HG03039 (cell line): ENCODE measurements at regions not wholly inside any gene's neighbourhood (a gene's known extent, or its start where the extent isn't known, plus 50 kb on each side); places are given as distances from the start of the nearest gene placed in this dataset.
"Not testable (repeated sequence)": the region's sequence is repeated elsewhere in the genome, so short reads cannot be mapped to it uniquely, and the experiment has no call there.

Source experiments
- ATAC-seq: cut with Tn5 transposase; IDR thresholded peaks from one replicate; pipeline ENCODE4 v1.9.1; 2021; ENCODE audit warnings: mild to moderate bottlenecking, moderate library complexity; ENCODE audit not compliant: unreplicated experiment

GRCh38 chr10:10014846-10015245 is 1002.8 kb upstream of the CELF2 start:
- no peak for ATAC-seq

GRCh38 chr10:10017716-10018115 is 1000.0 kb upstream of the CELF2 start:
- no peak for ATAC-seq

GRCh38 chr10:10020945-10021344 is 996.7 kb upstream of the CELF2 start:
- no peak for ATAC-seq

GRCh38 chr10:10032991-10033390 is 984.7 kb upstream of the CELF2 start:
- ATAC-seq = no peak

DNA sequence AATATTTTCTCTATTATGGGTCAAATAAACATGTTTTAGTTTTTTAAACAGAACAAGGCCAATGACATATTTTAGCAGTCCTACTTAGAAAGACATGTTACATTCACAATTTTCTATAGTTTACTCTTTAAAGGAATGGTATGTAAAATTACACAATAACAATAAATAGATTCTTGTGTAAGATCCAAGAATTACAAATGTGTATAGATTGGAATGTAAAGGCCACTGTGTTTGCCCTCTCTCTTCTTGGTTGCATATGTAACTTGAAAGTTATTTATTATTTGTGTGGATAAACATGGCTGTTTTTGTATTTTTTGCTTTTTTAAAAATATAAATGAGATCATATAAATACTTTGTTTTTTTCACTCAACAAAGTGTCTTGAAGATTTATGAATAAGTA is 979.3 kb upstream of the CELF2 start:
- no peak for ATAC-seq

DNA sequence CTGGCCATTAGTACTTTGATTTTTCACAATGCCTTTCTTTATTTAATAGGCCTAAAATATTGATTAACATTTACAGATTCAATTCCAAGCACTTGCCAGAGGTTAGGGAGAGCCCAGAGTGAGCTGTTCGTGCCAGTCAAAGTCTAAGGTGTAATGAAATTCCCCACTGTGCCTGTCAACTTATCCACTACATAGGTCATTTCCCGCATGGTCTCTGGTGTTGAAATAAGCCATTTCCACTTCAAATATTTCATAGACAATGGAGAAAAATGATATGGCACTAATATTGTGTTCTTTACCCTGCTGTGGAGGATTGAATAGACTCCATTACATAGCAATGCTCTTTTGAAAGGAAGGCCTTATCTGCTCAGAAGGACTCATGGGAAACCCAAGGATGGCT is 978.1 kb upstream of the CELF2 start:
- no peak for ATAC-seq

DNA sequence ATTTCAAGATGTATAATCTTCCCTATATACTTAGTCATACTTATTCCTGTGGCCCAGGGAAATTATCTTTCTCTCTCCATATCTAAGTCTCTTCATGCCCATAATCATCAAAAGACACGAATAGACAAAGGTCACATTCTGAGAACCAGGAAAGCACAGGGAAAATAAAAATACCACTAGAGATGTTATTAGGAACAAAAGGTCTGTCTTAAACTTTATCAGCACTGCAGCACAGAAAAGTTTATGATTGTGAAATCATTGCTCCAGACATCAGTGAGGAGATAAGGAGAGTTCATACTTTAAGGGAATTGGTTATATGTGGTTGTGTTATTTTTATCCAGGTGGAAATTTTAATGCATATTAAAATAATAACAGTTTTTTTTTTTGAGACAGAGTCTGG is 974.6 kb upstream of the CELF2 start:
- ATAC-seq = no peak

GRCh38 chr10:10044922-10045764 is 972.5 kb upstream of the CELF2 start:
- ATAC-seq = no peak

GRCh38 chr10:10045765-10046028 is 972.0 kb upstream of the CELF2 start:
- no peak for ATAC-seq

GRCh38 chr10:10047426-10047825 is 970.2 kb upstream of the CELF2 start:
- ATAC-seq = no peak

DNA sequence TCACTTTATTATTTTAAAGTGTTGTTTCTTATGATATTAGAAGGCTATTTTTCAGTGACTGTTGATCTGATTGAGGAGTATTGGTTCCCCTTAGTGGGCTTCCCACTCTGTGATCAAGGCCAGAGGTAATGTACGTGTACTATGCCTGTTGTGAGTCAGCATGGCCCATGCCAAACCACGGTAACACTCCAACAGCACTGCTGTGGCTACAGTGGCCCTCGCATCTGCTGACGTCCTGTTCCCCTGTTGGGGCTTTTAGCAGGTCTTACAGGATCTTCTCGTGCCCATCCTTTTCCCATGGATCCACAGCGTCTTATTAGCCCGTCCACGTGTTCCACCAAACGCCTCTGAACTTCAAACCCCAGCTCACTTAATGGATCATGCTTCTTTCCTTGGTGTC is 964.6 kb upstream of the CELF2 start:
- no peak for ATAC-seq

DNA sequence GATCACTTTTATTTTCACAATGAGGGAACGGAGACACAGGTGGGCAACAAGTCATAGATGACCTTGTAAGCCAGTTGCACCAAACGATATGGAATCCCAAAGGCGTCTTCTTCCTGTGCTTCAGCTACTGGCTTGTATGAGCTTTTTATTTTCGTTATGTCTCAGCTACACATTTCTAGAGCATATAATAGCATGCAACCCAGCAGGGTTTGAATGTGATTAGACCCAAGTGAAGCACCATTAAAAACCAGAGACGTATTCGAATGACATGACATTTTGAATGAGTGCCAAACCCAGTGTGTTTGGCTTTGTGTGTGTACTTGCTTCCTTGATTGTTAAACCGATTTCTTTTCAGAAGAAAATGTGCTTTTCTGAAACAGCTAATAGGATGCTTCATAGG is 963.2 kb upstream of the CELF2 start:
- no peak for ATAC-seq

DNA sequence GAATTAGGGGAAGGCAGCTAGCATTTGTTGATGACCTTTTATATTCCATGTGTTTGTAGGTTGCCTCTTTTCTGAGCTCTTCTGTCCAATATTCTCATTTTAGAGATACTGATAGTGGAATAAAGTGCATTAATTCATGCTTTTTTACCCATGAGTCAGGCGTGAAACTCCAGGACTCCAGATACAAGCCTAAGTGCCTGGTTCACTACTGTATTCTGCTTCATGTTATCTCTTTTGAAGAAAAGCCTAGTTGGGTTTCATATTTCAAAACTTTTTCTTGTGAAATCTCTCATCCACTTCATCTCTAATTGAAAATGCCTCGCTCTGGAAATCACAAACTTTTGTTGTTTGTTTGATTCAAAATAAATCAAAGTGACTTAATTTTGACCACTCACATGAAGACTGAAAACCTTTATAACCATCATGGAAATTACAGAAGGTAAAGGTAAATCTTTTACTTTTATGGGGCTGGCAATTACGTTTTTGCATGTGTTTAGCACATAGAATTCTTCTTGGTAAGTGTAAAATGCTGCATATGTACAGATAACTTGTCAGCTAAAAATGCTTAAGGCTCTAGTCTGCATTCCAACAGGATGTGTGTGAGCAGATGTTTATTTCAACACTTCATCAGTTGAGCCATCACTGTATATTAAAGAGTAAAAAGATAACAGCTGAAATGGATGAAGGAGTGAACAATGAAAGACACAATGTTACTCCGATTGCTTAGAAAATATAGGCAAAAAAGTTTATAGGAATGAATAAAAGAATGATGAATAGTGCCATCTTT is 961.8 kb upstream of the CELF2 start:
- ATAC-seq = no peak

DNA sequence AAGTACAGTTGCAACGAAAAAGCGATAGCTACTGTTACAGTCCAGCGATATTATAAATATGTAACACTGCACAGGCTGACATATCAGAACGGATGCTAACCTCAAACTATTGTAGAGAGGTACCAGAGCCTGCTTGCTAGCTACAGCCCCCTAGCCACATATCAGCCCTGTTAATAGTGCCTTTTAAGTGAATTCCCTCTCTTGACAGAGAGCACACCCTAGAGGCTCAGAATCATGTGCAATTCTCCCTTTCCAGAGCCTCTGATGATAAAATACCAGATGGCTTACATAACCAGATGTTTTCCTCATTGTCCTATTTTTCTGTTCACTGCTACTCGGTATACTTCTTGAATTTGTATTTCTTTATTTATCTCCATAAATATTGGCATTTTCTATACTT is 960.7 kb upstream of the CELF2 start:
- ATAC-seq = no peak

DNA sequence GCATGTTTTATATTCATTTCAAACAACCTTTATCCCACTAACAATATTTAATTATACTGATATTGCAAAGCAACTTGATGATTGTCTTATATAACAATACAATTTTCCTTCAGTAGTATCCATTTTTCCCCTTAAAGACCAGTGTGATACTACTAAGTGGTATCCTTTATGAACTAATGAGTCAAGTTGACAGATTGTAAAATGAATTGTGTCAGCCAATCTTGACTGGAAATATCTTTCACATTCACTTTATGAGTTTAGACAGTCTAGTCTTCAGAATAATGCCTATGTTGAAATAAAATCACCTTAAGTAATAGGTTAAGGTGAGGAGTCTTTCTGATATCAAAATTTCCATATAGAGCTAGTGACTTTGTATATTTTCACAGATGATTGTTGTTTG is 950.0 kb upstream of the CELF2 start:
- no peak for ATAC-seq

DNA sequence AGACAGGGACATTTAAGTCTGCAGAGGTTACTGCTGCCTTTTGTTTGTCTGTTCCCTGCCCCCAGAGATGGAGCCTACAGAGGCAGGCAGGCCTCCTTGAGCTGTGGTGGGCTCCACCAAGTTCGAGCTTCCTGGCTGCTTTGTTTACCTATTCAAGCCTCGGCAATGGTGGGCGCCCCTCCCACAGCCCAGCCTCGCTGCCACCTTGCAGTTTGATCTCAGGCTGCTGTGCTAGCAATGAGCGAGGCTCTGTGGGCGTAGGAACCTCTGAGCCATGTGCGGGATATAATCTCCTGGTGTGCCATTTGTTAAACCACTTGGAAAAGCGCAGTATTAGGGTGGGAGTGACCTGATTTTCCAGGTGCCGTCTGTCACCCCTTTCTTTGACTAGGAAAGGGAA is 942.8 kb upstream of the CELF2 start:
- ATAC-seq = not testable (repeated sequence)

GRCh38 chr10:10078446-10078845 is 939.2 kb upstream of the CELF2 start:
- no peak for ATAC-seq

- no peak for ATAC-seq
Measured at GRCh38 chr10:10092581-10092980, 925.1 kb upstream of the CELF2 start.

DNA sequence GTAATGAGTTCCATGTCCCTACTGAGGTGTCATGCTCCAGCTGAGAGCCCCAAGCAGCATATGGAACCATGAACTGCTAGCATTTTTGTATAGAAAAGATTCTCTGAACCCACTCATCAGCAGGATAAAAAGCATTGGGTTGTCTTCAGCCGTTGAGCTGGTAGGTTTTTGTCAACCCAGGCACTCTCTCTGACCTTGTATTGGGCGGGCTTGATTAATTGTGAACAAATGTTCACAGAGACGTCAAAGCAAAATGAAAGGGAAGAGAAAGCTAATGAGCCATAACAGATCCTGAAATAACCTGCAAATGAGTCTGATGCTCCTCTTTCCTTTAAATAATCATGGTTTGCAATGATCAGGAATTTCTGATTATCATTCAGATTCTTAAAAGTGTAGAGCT is 924.7 kb upstream of the CELF2 start:
- no peak for ATAC-seq

DNA sequence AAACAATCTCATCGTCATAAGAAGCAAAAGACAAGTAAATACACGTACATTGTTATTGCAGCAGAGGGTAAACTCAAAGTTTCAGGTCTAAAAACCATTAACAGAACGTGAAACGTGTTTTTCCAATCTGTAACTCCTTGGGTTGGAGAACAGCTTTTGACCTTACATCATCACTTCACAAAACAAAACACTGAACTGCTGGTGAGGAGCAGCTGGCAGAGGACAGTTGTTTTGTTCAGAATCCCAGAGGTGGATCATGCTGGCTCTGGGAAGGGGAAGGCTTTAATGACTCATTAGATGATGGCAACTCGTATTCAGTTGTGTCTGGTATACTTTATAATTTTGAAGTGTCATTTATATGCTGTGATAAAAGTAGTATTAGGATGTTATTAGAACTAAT is 923.0 kb upstream of the CELF2 start:
- no peak for ATAC-seq

GRCh38 chr10:10096296-10096695 is 921.4 kb upstream of the CELF2 start:
- no peak for ATAC-seq

- ATAC-seq = no peak
Measured at GRCh38 chr10:10096898-10097297, 920.8 kb upstream of the CELF2 start.

DNA sequence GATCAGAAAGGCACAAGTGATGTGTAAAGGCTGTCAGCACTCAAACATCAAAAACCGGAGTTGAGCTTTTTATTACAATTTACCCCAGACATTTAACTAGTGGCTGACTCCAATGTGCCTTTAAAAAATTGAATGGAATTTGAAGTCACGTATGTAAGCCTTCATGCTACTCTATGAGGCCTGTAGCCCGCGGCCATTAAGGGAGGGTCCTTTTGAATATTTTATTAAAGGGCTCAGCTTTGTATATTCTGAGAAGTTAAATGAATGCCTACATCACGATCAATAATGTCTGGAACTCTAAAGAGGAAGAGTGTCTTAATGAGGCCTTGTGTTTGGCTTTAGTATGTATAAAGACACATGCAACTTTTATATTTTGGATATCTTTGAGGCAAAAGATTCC is 916.6 kb upstream of the CELF2 start:
- ATAC-seq = no peak
